PFSK-1 (cell line): ENCODE measurements at regions not wholly inside any gene's neighbourhood (a gene's known extent, or its start where the extent isn't known, plus 50 kb on each side); places are given as distances from the start of the nearest gene placed in this dataset.

Source experiments
- FOXP2 ChIP-seq: optimal IDR thresholded peaks from 2 replicates; pipeline ENCODE3; 2011; ENCODE audit warnings: borderline replicate concordance, control low read depth, inconsistent platforms; ENCODE audit not compliant: insufficient read depth; ENCODE audit errors: extremely low read length, extremely low read depth
- POLR2AphosphoS5 ChIP-seq: IDR thresholded peaks from 2 replicates; pipeline ENCODE4 v1.6.1; 2012; ENCODE audit warnings: low read depth, mild to moderate bottlenecking, control low read depth, low read length, moderate library complexity
- REST ChIP-seq, 2 experiments: IDR thresholded peaks; 2 replicates each; pipeline versions ENCODE4 v1.6.1 to v1.8.0; 2011 to 2012; ENCODE audit warnings: low read depth in 2 of 2, low read length in 2 of 2, control low read depth in 1 of 2, inconsistent platforms in 1 of 2, mild to moderate bottlenecking in 1 of 2, moderate library complexity in 1 of 2; ENCODE audit not compliant: insufficient read depth in 1 of 2
- SIN3A ChIP-seq: IDR thresholded peaks from 2 replicates; pipeline ENCODE4 v1.6.1; 2012; ENCODE audit warnings: mild to moderate bottlenecking, low read length, moderate library complexity, borderline replicate concordance; ENCODE audit not compliant: insufficient read depth
- TAF1 ChIP-seq: IDR thresholded peaks from 2 replicates; pipeline ENCODE4 v1.6.1; 2012; ENCODE audit warnings: low read length, control low read depth, borderline replicate concordance; ENCODE audit not compliant: insufficient read depth

- TF ChIP-seq SIN3A (no peak), FOXP2 (no peak), REST (IDR thresholded peaks at IDR 0.05; ENCODE audit: insufficient read depth in 1 of 2, low read depth in 2 of 2, low read length in 2 of 2) (no peak), POLR2AphosphoS5 (no peak), TAF1 (no peak)
These were observed 288.2 kb downstream of the MED10 start for GRCh38 chr5:6090079-6090654.

- TF ChIP-seq FOXP2 (no peak), POLR2AphosphoS5 (no peak), SIN3A (no peak), TAF1 (no peak), REST (IDR thresholded peaks at IDR 0.05; ENCODE audit: insufficient read depth in 1 of 2, low read depth in 2 of 2, low read length in 2 of 2) (no peak)
These were observed 289.6 kb downstream of the MED10 start for GRCh38 chr5:6088706-6089105.

DNA sequence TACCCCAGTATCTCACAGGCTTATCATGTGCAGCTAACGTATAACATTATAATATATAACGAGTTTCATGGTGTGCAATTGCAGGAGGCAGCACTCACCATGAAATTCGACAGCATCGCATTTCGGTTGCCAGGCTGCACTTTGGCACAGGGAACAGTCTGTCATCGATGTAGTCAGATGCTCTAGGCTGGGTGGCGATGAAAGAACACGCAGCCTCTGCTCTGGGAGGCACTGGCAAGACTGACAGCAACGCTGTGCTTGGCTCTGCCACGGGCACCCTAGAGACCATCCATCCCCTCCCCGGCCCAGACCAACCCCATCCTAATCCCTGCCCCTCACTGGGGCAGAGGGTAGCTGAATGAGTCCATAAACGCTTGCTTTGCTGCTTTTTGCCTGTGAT lies 290.8 kb downstream of the MED10 start:
- TF ChIP-seq FOXP2 = no peak
- no peak for TF ChIP-seq TAF1
- no peak for TF ChIP-seq REST (IDR thresholded peaks at IDR 0.05; ENCODE audit: insufficient read depth in 1 of 2, low read depth in 2 of 2, low read length in 2 of 2)
- no peak for TF ChIP-seq POLR2AphosphoS5

DNA sequence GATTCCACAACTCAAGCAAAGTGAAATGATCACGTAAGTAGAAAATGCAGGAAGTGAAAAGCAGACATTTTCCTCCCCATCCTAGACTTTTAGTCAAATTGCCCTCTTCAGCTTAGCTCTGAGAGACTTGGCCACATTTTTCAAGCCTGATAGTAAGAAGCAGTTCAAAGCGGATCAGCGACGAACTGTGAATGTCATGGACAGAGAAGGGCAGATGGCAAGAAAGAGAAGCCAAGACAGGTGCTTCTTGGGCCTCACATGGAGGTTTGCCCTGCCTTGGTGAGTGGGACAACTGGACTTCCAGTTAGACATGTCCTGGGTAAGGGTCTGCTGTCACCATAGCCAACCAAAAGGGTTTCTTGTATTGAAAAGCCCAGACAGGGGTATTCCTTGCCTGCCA lies 291.5 kb downstream of the MED10 start:
- no peak for TF ChIP-seq REST (IDR thresholded peaks at IDR 0.05; ENCODE audit: insufficient read depth in 1 of 2, low read depth in 2 of 2, low read length in 2 of 2)
- TF ChIP-seq SIN3A = no peak
- no peak for TF ChIP-seq POLR2AphosphoS5
- no peak for TF ChIP-seq TAF1
- no peak for TF ChIP-seq FOXP2

DNA sequence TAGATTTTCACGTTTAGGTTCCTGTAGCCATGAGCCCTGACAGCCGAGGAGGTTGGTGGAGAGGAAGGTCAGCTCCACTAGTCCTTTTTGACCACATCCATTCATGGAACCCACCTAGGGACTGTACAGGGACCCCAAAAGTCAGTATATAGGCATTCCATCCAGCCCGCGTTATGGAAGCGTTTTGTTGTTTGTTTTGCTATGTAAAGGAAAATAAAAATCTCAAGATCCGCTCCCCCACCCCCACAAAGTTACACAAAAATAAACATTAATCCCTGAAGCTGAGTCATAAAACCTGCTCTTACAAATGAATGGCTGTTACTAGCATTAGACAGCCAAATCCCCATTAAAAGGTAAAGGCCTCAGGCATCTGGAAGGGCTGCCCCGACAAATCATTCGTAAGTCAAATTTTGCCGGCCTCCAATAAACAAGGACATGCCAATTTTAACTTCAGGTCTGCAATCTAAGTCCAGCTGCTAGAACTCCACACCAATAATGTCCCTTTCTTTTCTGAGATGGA lies 292.9 kb downstream of the MED10 start:
- no peak for TF ChIP-seq REST (IDR thresholded peaks at IDR 0.05; ENCODE audit: insufficient read depth in 1 of 2, low read depth in 2 of 2, low read length in 2 of 2)
- TF ChIP-seq FOXP2 = no peak
